HEK293 (cell line): ENCODE measurements at regions not wholly inside any gene's neighbourhood (a gene's known extent, or its start where the extent isn't known, plus 50 kb on each side); places are given as distances from the start of the nearest gene placed in this dataset.
A peak's percentile ranks its signal among the peaks of the same experiment; 100 is the strongest.

Experiments
- CTCF ChIA-PET: fragments of 350-600 bp; formaldehyde crosslinking; extraction: SDS; loops from one replicate; lab custom pipeline; 2021; ENCODE audit warnings: antibody characterized with exemption; lab: Yijun Ruan, JAX
- POLR2A ChIA-PET: fragments of 300-600 bp; formaldehyde crosslinking; extraction: SDS; loops from one replicate; lab custom pipeline; 2020; ENCODE audit warnings: antibody characterized with exemption, inconsistent platforms; lab: Yijun Ruan, JAX
- H3K27ac ChIP-seq: fragments of 200-500 bp; sonication (Bioruptor generic); 2 replicates; pipeline ENCODE4 v1.5.1; 2014; ENCODE audit warnings: low read depth, low read length, control low read depth, inconsistent platforms; ENCODE audit errors: extremely low read depth
- H3K36me3 ChIP-seq, 2 experiments: fragments of 200-500 bp in 1 of 2; sonication (Bioruptor generic) in 1 of 2; 1 replicate in 1 of 2; 2 replicates in 1 of 2; pipeline ENCODE4 v1.5.1; 2014 to 2017; ENCODE audit warnings: inconsistent platforms in 2 of 2, low read length in 2 of 2; ENCODE audit not compliant: control insufficient read depth in 2 of 2, insufficient read depth in 1 of 2
- H3K4me1 ChIP-seq: fragments of 200-500 bp; sonication (Bioruptor generic); 2 replicates; pipeline ENCODE4 v1.5.1; 2014; ENCODE audit warnings: mild to moderate bottlenecking, low read length, inconsistent platforms; ENCODE audit not compliant: control insufficient read depth, insufficient read depth
- H3K4me3 ChIP-seq: 2 replicates; pipeline ENCODE4 v1.5.1; 2011; ENCODE audit warnings: low read depth, mild to moderate bottlenecking, control low read depth, low read length, moderate library complexity
- H3K9me3 ChIP-seq: fragments of 200-500 bp; sonication (Bioruptor generic); 2 replicates; pipeline ENCODE4 v1.5.1; 2014; ENCODE audit warnings: low read depth, low read length, inconsistent platforms; ENCODE audit not compliant: control insufficient read depth, insufficient read depth
- BCL11A ChIP-seq: fragments of 450-650 bp; formaldehyde crosslinking; IDR thresholded peaks from 2 replicates; pipeline ENCODE4 v1.5.1; 2016; ENCODE audit warnings: low read depth, missing biosample characterization, missing genetic modification characterization
- BCL11B ChIP-seq: fragments of 450-650 bp; formaldehyde crosslinking; IDR thresholded peaks from 2 replicates; pipeline ENCODE4 v1.5.1; 2016; ENCODE audit warnings: low read depth, missing biosample characterization, missing genetic modification characterization
- OVOL3 ChIP-seq: fragments of 450-650 bp; formaldehyde crosslinking; IDR thresholded peaks from 2 replicates; pipeline ENCODE4 v1.5.1; 2016; ENCODE audit warnings: missing biosample characterization, missing genetic modification characterization
- PRDM10 ChIP-seq: fragments of 450-650 bp; formaldehyde crosslinking; IDR thresholded peaks from 2 replicates; pipeline ENCODE4 v1.5.1; 2016; ENCODE audit warnings: missing biosample characterization, missing genetic modification characterization
- SALL2 ChIP-seq: fragments of 450-650 bp; formaldehyde crosslinking; IDR thresholded peaks from 2 replicates; pipeline ENCODE4 v1.5.0; 2017; ENCODE audit warnings: missing biosample characterization, mild to moderate bottlenecking, missing genetic modification characterization, borderline replicate concordance
- YY2 ChIP-seq: fragments of 450-650 bp; formaldehyde crosslinking; IDR thresholded peaks from 2 replicates; pipeline ENCODE4 v1.5.1; 2016; ENCODE audit warnings: missing biosample characterization, missing genetic modification characterization
- ZBTB1 ChIP-seq: fragments of 450-650 bp; formaldehyde crosslinking; IDR thresholded peaks from 2 replicates; pipeline ENCODE4 v1.5.1; 2016; ENCODE audit warnings: missing biosample characterization, missing genetic modification characterization
- ZBTB11 ChIP-seq: fragments of 450-650 bp; formaldehyde crosslinking; conservative IDR thresholded peaks from 2 replicates; pipeline ENCODE4 v1.5.1; 2016; ENCODE audit warnings: low read depth, missing biosample characterization, missing genetic modification characterization
- ZBTB48 ChIP-seq: fragments of 450-650 bp; formaldehyde crosslinking; IDR thresholded peaks from 2 replicates; pipeline ENCODE4 v1.5.1; 2016; ENCODE audit warnings: missing biosample characterization, missing genetic modification characterization
- ZNF148 ChIP-seq: fragments of 450-650 bp; formaldehyde crosslinking; IDR thresholded peaks from 2 replicates; pipeline ENCODE4 v1.5.0; 2017; ENCODE audit warnings: missing biosample characterization, missing genetic modification characterization, borderline replicate concordance
- ZNF169 ChIP-seq: fragments of 450-650 bp; formaldehyde crosslinking; IDR thresholded peaks from 2 replicates; pipeline ENCODE4 v1.5.1; 2016; ENCODE audit warnings: missing biosample characterization, missing genetic modification characterization
- ZNF214 ChIP-seq: fragments of 450-650 bp; formaldehyde crosslinking; IDR thresholded peaks from 2 replicates; pipeline ENCODE4 v1.5.1; 2017; ENCODE audit warnings: missing biosample characterization, mild to moderate bottlenecking, missing genetic modification characterization, borderline replicate concordance
- ZNF248 ChIP-seq: fragments of 450-650 bp; formaldehyde crosslinking; IDR thresholded peaks from 2 replicates; pipeline ENCODE4 v1.5.1; 2017; ENCODE audit warnings: missing biosample characterization, missing genetic modification characterization
- ZNF274 ChIP-seq, 2 experiments: fragments of 200-500 bp in 1 of 2; fragments of 450-650 bp in 1 of 2; sonication (Bioruptor generic) in 1 of 2; formaldehyde crosslinking in 1 of 2; IDR thresholded peaks; 2 replicates each; pipeline versions ENCODE4 v1.5.1 to v1.6.1; 2014 to 2016; ENCODE audit warnings: borderline replicate concordance in 1 of 2, inconsistent platforms in 1 of 2, low read length in 1 of 2, missing biosample characterization in 1 of 2, missing genetic modification characterization in 1 of 2
- ZNF311 ChIP-seq: fragments of 450-650 bp; formaldehyde crosslinking; IDR thresholded peaks from 2 replicates; pipeline ENCODE4 v1.5.1; 2017; ENCODE audit warnings: missing biosample characterization, missing genetic modification characterization, borderline replicate concordance
- ZNF398 ChIP-seq: fragments of 450-650 bp; formaldehyde crosslinking; IDR thresholded peaks from 2 replicates; pipeline ENCODE4 v1.5.1; 2017; ENCODE audit warnings: missing biosample characterization, missing genetic modification characterization
- ZNF596 ChIP-seq: fragments of 450-650 bp; IDR thresholded peaks from 2 replicates; pipeline ENCODE4 v1.5.0; 2018; ENCODE audit warnings: missing biosample characterization, mild to moderate bottlenecking, missing genetic modification characterization, moderate library complexity
- ZNF639 ChIP-seq: fragments of 450-650 bp; formaldehyde crosslinking; IDR thresholded peaks from 2 replicates; pipeline ENCODE4 v1.5.1; 2016; ENCODE audit warnings: missing biosample characterization, missing genetic modification characterization
- ZNF660 ChIP-seq: fragments of 450-650 bp; IDR thresholded peaks from 2 replicates; pipeline ENCODE4 v1.5.1; 2018; ENCODE audit warnings: missing biosample characterization, mild to moderate bottlenecking, missing genetic modification characterization
- ZSCAN16 ChIP-seq: fragments of 450-650 bp; formaldehyde crosslinking; IDR thresholded peaks from 2 replicates; pipeline ENCODE4 v1.5.1; 2016; ENCODE audit warnings: missing biosample characterization, missing genetic modification characterization

- TF ChIP-seq YY2 (tag by site-specific recombination) (no peak), ZBTB11 (tag by site-specific recombination) (no peak), ZNF248 (tag by site-specific recombination) (no peak), PRDM10 (tag by site-specific recombination) (0 out of 2 replicates have a peak, but pooled peaks have one; percentile 16), ZNF639 (tag by site-specific recombination) (no peak)
- TF ChIP-seq, all 188 proteins: peak for 6
Observed at GRCh38 chr1:25037174-25038074, 107.3 kb upstream of the RUNX3 start (continued).

- H3K9me3 ChIP-seq, result no peaks in the 10 kb centered on the region
- no peak overlapping the region for H3K4me3 ChIP-seq
- ChIA-PET POLR2A (no interaction called here), CTCF (interaction anchor here (0.6 to 3.9 kb wide), 16 partner anchors 9 to 350 kb away, joined by 3 to 34 read pairs (median 8); no protein-coding TSS in a partner anchor)
- H3K36me3 ChIP-seq, result no peaks in the 10 kb centered on the region
- no peaks in the 10 kb centered on the region for H3K4me1 ChIP-seq
- H3K27ac ChIP-seq, result no peak overlapping the region
- TF ChIP-seq OVOL3 (tag by site-specific recombination) (no peak), BCL11B (tag by site-specific recombination) (no peak), ZNF214 (tag by site-specific recombination) (no peak), ZNF148 (0 out of 2 replicates have a peak, but pooled peaks have one; percentile 46), ZNF398 (0 out of 2 replicates have a peak, but pooled peaks have one; percentile 20), ZBTB48 (peak; percentile 50; the same call in 1 of the 2 replicates), ZBTB1 (tag by site-specific recombination) (no peak), ZNF311 (tag by site-specific recombination) (peak; percentile 20; the same call in 1 of the 2 replicates), ZSCAN16 (no peak), ZNF660 (no peak), ZNF169 (0 out of 2 replicates have a peak, but pooled peaks have one; percentile 30), ZNF596 (no peak), BCL11A (no peak), ZNF274 (IDR thresholded peaks at IDR 0.05; ENCODE audit: low read length) (no peak), ZNF274 (tag by site-specific recombination; IDR thresholded peaks at IDR 0.05; ENCODE audit: borderline replicate concordance) (0 out of 2 replicates have a peak, but pooled peaks have one; percentile 46), SALL2 (peak; percentile 80; the same call in 1 of the 2 replicates)
Observed at GRCh38 chr1:25036117-25036546, 106.1 kb upstream of the RUNX3 start.
